ENCODE measurements at regions not wholly inside any gene's neighbourhood (a gene's known extent, or its start where the extent isn't known, plus 50 kb on each side); places are given as distances from the start of the nearest gene placed in this dataset.

GRCh38 chr5:3999929-4000328, 404.3 kb downstream of the IRX1 start:
- H3K9me3 Mint-ChIP-seq = peaks cover 4 to 14% of the 10 kb centered on the region in 2 donors
- H3K36me3 Mint-ChIP-seq = no peaks in the 10 kb centered on the region
- H3K27ac Mint-ChIP-seq = no peak overlapping the region
- DNase-seq (ENCODE audit: low spot score in 2 of 2) = no peak
- ATAC-seq = no peak

- Mint-ChIP-seq H3K9me3 (peaks cover 10 to 14% of the 10 kb centered on the region in 2 donors), H3K36me3 (no peaks in the 10 kb centered on the region), H3K27ac (no peak overlapping the region)
- ATAC-seq = no peak
- DNase-seq (ENCODE audit: low spot score in 2 of 2) = no peak
These were observed 405.4 kb downstream of the IRX1 start for GRCh38 chr5:4001004-4001403.

DNA sequence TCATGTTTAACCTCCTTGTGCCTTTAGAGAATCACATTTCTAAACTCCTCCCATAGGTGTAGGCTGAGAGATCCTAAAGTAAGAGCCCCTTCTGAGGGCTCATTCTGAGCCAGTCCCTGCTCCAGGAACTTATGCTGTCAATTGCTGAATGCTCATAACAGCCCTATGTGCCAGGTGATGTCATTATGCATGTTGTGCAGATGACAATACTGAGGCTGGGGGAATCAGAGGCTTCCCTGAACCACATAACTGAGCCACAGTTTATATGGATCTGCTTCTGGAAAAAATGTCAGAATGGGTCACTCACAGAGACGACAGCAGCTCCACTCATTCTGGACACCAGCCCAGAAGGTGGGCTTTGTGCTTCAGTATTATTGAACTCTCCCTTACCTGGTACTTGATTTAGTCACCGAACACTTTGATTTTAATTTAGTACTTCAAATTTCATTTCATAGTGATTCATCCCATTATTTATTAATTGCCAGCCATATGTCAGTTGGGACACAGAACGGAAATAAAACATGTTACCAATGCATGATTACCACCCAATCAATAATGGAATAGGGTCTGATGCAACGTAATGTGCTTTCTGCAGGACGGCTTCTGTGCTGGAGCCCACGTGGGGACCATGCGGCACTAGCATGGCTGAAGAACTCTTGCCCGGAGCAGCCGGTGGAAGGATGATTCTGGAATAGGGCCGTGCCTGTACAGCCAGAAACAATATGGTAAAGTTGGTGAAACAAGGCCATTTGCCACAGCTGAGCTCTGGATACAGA, 406.3 kb downstream of the IRX1 start:
- DNase-seq (ENCODE audit: low spot score in 2 of 2) = no peak
- ATAC-seq = no peak
- no peak overlapping the region for H3K27ac Mint-ChIP-seq

GRCh38 chr5:4005335-4005734, 409.7 kb downstream of the IRX1 start:
- no peak overlapping the region for H3K27ac Mint-ChIP-seq
- no peak for ATAC-seq
- peaks cover 10 to 14% of the 10 kb centered on the region in 2 donors for H3K9me3 Mint-ChIP-seq
- no peaks in the 10 kb centered on the region for H3K36me3 Mint-ChIP-seq
- no peak for DNase-seq (ENCODE audit: low spot score in 2 of 2)

More for the DNA sequence above, 406.3 kb downstream of the IRX1 start:
- Mint-ChIP-seq H3K36me3 (no peaks in the 10 kb centered on the region), H3K9me3 (peaks cover 10 to 14% of the 10 kb centered on the region in 2 donors)

DNA sequence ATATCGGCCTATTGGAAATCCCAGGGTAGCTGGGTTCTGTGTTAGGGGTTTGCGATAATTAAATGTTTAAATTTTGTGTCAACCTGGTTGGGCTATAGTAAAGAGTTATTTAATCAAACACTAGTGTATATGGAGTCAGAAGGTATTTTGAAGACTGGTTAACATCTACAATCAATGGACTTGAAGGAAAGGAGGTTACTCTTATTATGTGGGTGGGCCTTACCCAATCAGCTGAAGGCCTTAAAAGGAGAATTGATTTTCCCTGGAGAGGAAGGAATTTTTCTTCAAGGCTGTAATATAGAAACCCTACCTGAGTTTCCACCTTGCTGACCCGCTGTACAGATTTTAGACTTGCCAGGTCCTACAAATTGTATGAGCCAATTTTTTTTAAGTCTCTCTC, 411.4 kb downstream of the IRX1 start:
- Mint-ChIP-seq H3K9me3 (peaks cover 10 to 14% of the 10 kb centered on the region in 2 donors), H3K36me3 (no peaks in the 10 kb centered on the region), H3K27ac (no peak overlapping the region)
- DNase-seq (ENCODE audit: low spot score in 2 of 2) (no peak), ATAC-seq (no peak)

GRCh38 chr5:4011943-4012342, 416.3 kb downstream of the IRX1 start:
- H3K9me3 Mint-ChIP-seq = peaks cover 1 to 11% of the 10 kb centered on the region in 2 donors
- ATAC-seq (no peak), DNase-seq (ENCODE audit: low spot score in 2 of 2) (no peak)
- H3K27ac Mint-ChIP-seq = no peak overlapping the region
- no peaks in the 10 kb centered on the region for H3K36me3 Mint-ChIP-seq

GRCh38 chr5:4013106-4013898, 417.7 kb downstream of the IRX1 start:
- DNase-seq (ENCODE audit: low spot score in 2 of 2) (no peak), ATAC-seq (no peak)
- Mint-ChIP-seq H3K36me3 (no peaks in the 10 kb centered on the region), H3K27ac (no peak overlapping the region), H3K9me3 (peaks cover 6 to 13% of the 10 kb centered on the region in 2 donors)

DNA sequence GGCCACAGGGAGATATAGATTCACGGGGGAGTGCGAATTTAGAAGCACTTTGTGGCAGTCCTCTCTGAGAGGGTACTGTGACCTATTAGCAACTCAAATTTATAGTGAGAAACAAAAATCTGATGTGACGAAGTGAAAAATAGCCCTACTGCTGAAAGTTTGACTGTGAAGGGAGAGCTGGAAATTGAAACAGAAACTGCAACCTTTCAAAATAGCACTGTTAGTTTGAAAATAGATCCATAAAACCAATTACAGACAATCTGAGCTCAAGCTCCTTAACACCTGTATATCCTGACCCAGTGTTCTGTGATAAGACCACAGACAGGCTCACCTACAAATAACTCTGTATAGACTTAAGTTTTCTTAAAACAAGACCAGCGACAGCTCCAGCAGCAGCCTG, 420.1 kb downstream of the IRX1 start:
- Mint-ChIP-seq H3K27ac (no peak overlapping the region), H3K9me3 (peaks cover 5 to 12% of the 10 kb centered on the region in 2 donors), H3K36me3 (no peaks in the 10 kb centered on the region)
- DNase-seq (ENCODE audit: low spot score in 2 of 2) (no peak), ATAC-seq (no peak)

DNA sequence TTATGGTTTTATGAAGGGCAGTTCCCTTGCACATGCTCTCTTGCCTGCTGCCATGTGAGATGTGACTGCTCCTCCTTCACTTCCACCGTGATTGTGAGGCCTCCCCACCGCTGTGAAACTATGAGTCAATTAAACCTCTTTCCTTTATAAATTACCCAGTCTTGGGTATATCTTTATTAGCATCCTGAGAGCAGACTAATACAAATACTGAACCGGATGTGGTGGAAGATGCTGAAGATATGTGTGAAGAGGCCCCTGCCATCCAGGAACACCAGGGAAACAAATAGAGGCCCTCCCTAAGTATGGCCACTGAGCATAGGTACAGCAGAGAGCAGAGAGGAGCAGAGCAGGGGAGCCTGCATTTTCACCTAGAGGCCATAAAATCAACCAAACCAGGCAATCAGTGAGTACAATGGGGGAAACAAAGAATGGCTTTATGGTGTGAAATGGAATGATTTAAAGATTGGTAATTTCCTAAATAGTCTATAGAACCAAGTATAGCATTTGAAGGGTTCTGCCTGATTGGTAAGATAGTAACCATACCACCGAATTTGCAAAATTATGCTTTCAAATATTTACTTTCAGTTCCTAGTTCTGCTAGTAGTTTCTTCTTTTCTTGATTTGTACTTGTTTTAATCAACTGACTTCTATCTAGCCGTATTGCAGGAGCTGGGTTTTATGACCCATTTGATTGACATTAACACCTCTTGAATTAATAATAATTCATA, 421.6 kb downstream of the IRX1 start:
- peaks cover 0 to 4% of the 10 kb centered on the region in 2 donors for H3K36me3 Mint-ChIP-seq
- peaks cover 10 to 12% of the 10 kb centered on the region in 2 donors for H3K9me3 Mint-ChIP-seq
- H3K27ac Mint-ChIP-seq = no peak overlapping the region
- DNase-seq (ENCODE audit: low spot score in 2 of 2) = no peak
- no peak for ATAC-seq

DNA sequence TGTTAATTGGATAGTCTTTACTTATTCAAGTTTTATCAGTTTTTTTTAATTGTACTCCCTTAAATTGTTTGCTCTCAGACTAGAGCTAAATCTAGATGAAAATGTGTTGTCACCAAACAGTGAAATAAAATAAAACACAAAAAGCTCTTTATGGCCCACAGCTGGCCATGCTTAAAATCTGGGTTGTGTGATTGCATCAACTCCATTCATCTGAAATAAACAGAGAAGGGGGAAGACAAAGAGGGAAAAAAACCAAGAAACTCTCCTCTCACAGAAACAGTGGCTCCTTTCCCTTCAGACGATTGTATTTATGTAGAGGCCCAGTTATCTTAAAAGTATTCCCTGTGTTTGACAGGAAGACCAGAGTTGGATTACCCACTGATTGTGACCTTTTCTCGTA, 422.4 kb downstream of the IRX1 start:
- H3K27ac Mint-ChIP-seq = no peak overlapping the region
- DNase-seq (ENCODE audit: low spot score in 2 of 2) (no peak), ATAC-seq (no peak)
- peaks cover 10 to 12% of the 10 kb centered on the region in 2 donors for H3K9me3 Mint-ChIP-seq
- peaks cover 0 to 4% of the 10 kb centered on the region in 2 donors for H3K36me3 Mint-ChIP-seq

GRCh38 chr5:4019009-4019769, 423.6 kb downstream of the IRX1 start:
- ATAC-seq (no peak), DNase-seq (ENCODE audit: low spot score in 2 of 2) (no peak)
- Mint-ChIP-seq H3K9me3 (peaks cover 10 to 12% of the 10 kb centered on the region in 2 donors), H3K36me3 (peaks cover 0 to 4% of the 10 kb centered on the region in 2 donors), H3K27ac (peak overlapping the region; percentile 36 to 70)

GRCh38 chr5:4019841-4020240, 424.2 kb downstream of the IRX1 start:
- Mint-ChIP-seq H3K27ac (peak overlapping the region; percentile 44 to 70), H3K9me3 (peaks cover 10 to 12% of the 10 kb centered on the region in 2 donors), H3K36me3 (peaks cover 0 to 4% of the 10 kb centered on the region in 2 donors)
- DNase-seq (ENCODE audit: low spot score in 2 of 2) (no peak), ATAC-seq (no peak)

DNA sequence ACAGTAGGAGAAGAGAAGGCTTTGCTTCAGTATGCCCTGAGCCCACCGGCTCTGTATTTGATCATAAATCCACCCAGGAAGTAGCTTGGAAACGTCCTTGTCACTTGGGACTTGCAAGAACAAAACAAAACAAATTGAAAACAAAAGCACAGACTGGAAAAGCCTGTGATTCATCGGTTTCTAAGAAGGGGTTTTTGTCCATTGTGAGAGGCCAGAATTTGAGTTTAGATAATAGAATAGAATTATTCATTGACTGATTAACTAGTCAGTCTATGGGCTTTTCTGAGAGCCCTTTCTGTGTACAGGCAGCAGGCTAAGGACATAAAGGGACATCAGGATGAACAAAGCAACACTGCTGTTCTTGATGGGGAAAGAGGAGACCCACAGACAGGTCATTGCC, 424.8 kb downstream of the IRX1 start:
- peaks cover 0 to 4% of the 10 kb centered on the region in 2 donors for H3K36me3 Mint-ChIP-seq
- DNase-seq (ENCODE audit: low spot score in 2 of 2) (no peak), ATAC-seq (no peak)
- H3K9me3 Mint-ChIP-seq = peaks cover 10 to 12% of the 10 kb centered on the region in 2 donors
- H3K27ac Mint-ChIP-seq = peak overlapping the region in 1 of 2 donors; percentile 70

DNA sequence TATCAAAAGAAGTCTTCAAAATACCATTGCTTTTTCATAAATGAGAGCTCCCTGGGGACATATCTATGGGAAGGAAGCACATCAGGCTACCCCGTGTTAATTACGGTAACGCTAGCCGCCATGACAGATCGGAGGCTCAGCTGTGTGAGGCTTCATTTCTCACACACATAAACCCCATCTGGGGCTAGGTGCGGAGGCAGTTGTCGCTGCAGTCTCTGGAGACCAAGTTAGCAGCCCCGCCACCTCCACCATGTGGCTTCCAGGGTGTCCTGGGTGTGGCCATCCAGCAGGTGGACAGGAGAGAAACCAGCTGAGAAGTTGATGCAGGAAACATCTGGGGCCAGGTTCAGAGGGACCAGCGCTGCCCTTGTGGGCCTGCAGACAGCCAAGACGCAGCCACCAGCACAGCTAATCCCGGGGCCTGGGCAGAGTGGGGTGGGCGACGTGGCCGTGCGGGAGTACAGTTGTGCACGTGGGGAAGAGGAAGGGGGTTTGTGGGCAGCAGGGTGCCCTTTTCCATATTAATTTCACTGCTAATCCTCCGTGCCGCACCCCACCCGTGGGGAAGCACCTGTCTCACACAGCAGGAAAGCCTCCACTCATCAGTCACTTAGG, 426.5 kb downstream of the IRX1 start:
- Mint-ChIP-seq H3K27ac (no peak overlapping the region), H3K36me3 (peaks cover 0 to 4% of the 10 kb centered on the region in 2 donors), H3K9me3 (peaks cover 5 to 9% of the 10 kb centered on the region in 2 donors)
- no peak for DNase-seq (ENCODE audit: low spot score in 2 of 2)
- ATAC-seq = no peak

DNA sequence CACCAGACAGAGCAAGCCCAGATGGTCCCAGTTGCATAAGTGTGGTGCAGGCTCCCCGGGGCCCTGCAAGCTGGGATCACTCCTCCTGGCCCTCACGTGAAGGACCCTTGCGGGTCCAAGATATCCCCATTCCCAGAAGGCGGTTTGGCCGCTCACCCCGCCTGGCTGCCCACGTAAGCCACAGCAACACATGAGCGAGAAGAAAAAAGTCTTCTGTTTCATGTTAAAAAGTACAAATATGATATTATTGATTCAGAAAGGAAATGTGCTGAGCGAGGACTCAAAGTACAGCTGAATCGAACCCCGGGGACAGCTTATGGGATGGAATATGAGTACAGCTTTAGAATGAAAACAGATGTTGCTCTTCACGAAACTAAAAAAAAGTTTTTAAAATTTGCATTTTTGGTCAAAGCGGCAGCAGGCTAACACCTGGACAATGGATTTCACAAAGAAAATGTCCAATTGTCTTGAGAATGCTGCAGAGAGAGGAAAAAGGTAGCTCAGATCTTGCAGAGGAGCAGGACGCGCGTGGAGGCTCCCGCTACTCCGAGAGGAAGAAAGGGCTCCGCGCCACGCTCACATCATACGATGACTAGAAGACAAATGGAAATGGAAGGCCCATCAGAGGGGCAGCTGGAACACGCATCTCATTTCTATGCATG, 427.6 kb downstream of the IRX1 start:
- H3K9me3 Mint-ChIP-seq = peaks cover 5 to 7% of the 10 kb centered on the region in 2 donors
- ATAC-seq = no peak
- DNase-seq (ENCODE audit: low spot score in 2 of 2) = no peak
- peaks cover 0 to 4% of the 10 kb centered on the region in 2 donors for H3K36me3 Mint-ChIP-seq
- no peak overlapping the region for H3K27ac Mint-ChIP-seq

All from activated naive CD4-positive, alpha-beta T cell treated with anti-CD3 and anti-CD28 coated beads, Interleukin-2, amount 50 U/mL, for 72 hours (primary cell).